ENCODE measurements at regions not wholly inside any gene's neighbourhood (a gene's known extent, or its start where the extent isn't known, plus 50 kb on each side); places are given as distances from the start of the nearest gene placed in this dataset.

DNA sequence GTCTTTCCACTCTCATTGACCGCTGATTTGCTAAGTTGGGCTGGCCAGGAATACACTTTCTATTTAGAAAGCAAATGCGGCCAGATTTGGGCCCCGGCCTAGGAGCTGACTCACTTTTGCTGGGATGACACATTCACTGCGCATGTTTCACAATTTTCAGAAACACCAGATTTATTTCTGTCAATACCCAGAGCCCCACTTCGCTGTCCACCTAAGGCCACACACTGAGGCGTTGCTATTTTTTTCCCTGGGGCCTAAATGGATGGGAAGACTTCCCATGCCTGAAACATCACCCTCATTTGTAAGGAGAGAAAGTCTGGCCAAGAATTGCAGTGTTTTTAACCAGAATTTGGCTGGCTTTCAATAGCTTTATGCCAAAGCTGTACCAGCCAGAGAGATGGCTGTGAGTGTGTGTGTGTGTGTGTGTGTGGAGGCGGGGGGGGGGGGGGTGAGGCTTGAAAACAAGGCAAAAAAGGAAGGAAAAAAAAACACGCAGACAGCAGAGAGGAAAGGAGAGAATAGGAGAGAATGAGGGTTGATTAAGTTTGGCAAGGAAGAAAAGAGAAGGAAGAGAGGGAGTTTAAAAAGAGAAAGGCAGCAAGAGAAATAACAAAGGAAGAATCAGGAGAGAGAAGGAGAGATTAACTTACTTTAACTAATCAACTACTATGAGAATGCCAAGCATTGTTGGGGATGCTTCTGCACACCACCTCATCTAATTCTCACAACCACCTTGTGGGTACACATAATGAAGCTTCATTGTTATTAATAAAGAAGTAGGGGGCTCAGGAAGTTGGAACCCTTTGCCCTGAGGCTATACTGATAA is 261.4 kb upstream of the KLF4 start:
- TF ChIP-seq CTCF (IDR thresholded peaks at IDR 0.05), result no peak
- TF ChIP-seq EZH2 (IDR thresholded peaks at IDR 0.05; ENCODE audit: borderline replicate concordance, insufficient read depth, low read depth, low read length, poor library complexity, severe bottlenecking), result no peak

All from B cell (primary cell).